Osteocyte (in vitro differentiated cells): ENCODE measurements at regions not wholly inside any gene's neighbourhood (a gene's known extent, or its start where the extent isn't known, plus 50 kb on each side); places are given as distances from the start of the nearest gene placed in this dataset.
"Not testable (repeated sequence)": the region's sequence is repeated elsewhere in the genome, so short reads cannot be mapped to it uniquely, and the experiment has no call there.

Source experiments
- DNase-seq: peaks from one replicate; pipeline ENCODE4 v3.0.0; 2021; ENCODE audit warnings: mixed read lengths; ENCODE audit not compliant: unreplicated experiment; ENCODE audit errors: extremely low spot score
- H3K27ac Mint-ChIP-seq: one replicate; pipeline ENCODE4 v1.8.0; 2021; ENCODE audit warnings: mild to moderate bottlenecking, mixed read lengths; ENCODE audit not compliant: unreplicated experiment
- H3K27me3 Mint-ChIP-seq: one replicate; pipeline ENCODE4 v1.8.0; 2021; ENCODE audit warnings: mixed read lengths; ENCODE audit not compliant: unreplicated experiment
- H3K36me3 Mint-ChIP-seq: one replicate; pipeline ENCODE4 v1.8.0; 2021; ENCODE audit warnings: mixed read lengths; ENCODE audit not compliant: unreplicated experiment
- H3K4me1 Mint-ChIP-seq: one replicate; pipeline ENCODE4 v1.8.0; 2021; ENCODE audit warnings: mixed read lengths; ENCODE audit not compliant: unreplicated experiment
- H3K4me3 Mint-ChIP-seq: one replicate; pipeline ENCODE4 v1.8.0; 2021; ENCODE audit warnings: mild to moderate bottlenecking, moderate library complexity, mixed read lengths; ENCODE audit not compliant: unreplicated experiment
- H3K9me3 Mint-ChIP-seq: one replicate; pipeline ENCODE4 v1.8.0; 2021; ENCODE audit warnings: mixed read lengths; ENCODE audit not compliant: unreplicated experiment
- CTCF ChIP-seq: fragments of 200-600 bp; sonication (generic); IDR thresholded peaks from 2 replicates; pipeline ENCODE4 v1.5.0; 2021; ENCODE audit warnings: antibody characterized with exemption, mild to moderate bottlenecking, moderate library complexity

GRCh38 chr2:182652326-182652725 lies 63.7 kb upstream of the DNAJC10 start:
- no peaks in the 10 kb centered on the region for H3K36me3 Mint-ChIP-seq
- TF ChIP-seq CTCF: no peak
- H3K4me1 Mint-ChIP-seq: peaks cover 18% of the 10 kb centered on the region
- H3K27me3 Mint-ChIP-seq: no peaks in the 10 kb centered on the region
- no peak overlapping the region for H3K27ac Mint-ChIP-seq
- no peak for DNase-seq
- H3K4me3 Mint-ChIP-seq: no peak overlapping the region
- no peaks in the 10 kb centered on the region for H3K9me3 Mint-ChIP-seq

- Mint-ChIP-seq H3K27ac (no peak overlapping the region), H3K4me3 (no peak overlapping the region), H3K36me3 (no peaks in the 10 kb centered on the region), H3K27me3 (peaks cover 2% of the 10 kb centered on the region), H3K9me3 (no peaks in the 10 kb centered on the region), H3K4me1 (peaks cover 2% of the 10 kb centered on the region)
- TF ChIP-seq CTCF: no peak
- DNase-seq: no peak
These were observed 60.3 kb upstream of the DNAJC10 start for GRCh38 chr2:182655750-182656149.

- TF ChIP-seq CTCF: no peak
- Mint-ChIP-seq H3K36me3 (no peaks in the 10 kb centered on the region), H3K4me1 (peaks cover 3% of the 10 kb centered on the region)
These were observed 51.8 kb upstream of the DNAJC10 start for GRCh38 chr2:182664212-182664611.

GRCh38 chr2:182665500-182665899 lies 50.6 kb upstream of the DNAJC10 start:
- H3K27me3 Mint-ChIP-seq, H3K9me3 Mint-ChIP-seq, H3K36me3 Mint-ChIP-seq, DNase-seq, H3K4me1 Mint-ChIP-seq, H3K27ac Mint-ChIP-seq, H3K4me3 Mint-ChIP-seq: not testable (repeated sequence)

More at GRCh38 chr2:182664212-182664611, 51.8 kb upstream of the DNAJC10 start:
- Mint-ChIP-seq H3K4me3 (no peak overlapping the region), H3K27ac (no peak overlapping the region), H3K9me3 (no peaks in the 10 kb centered on the region), H3K27me3 (peaks cover 4% of the 10 kb centered on the region)
- DNase-seq: no peak
